K562 (cell line): ENCODE measurements at regions not wholly inside any gene's neighbourhood (a gene's known extent, or its start where the extent isn't known, plus 50 kb on each side); places are given as distances from the start of the nearest gene placed in this dataset.
"Not testable (repeated sequence)": the region's sequence is repeated elsewhere in the genome, so short reads cannot be mapped to it uniquely, and the experiment has no call there.

Experiments
- ATAC-seq: fragments of 200-7000 bp; cut with Tn5 transposase; 3 replicates; pipeline ENCODE4 v1.9.1; 2020; ENCODE audit warnings: moderate library complexity
- BruUV-seq: library from RNA; stranded (reverse); fragments of 400-500 nt; replicated peaks from 2 replicates; lab custom pipeline; 2021; lab: Mats Ljungman, UMichigan
- CTCF ChIA-PET: fragments of 300-600 bp; formaldehyde crosslinking; extraction: SDS; loops from one replicate; lab custom pipeline; 2021; ENCODE audit warnings: low intra/inter-chr PET ratio; lab: Yijun Ruan, JAX
- POLR2A ChIA-PET: fragments of 300-600, 350-650 bp; sonication (Branson Sonifier 250); formaldehyde crosslinking; extraction: SDS; loops from one replicate; lab custom pipeline; 2021; ENCODE audit warnings: antibody characterized with exemption, inconsistent platforms; lab: Yijun Ruan, JAX
- DNase-seq, 4 experiments: peaks; one replicate each; pipeline versions ENCODE4 v3.0.0 to v3.0.0-alpha.2; 2011 to 2018; ENCODE audit warnings: low spot score in 3 of 4, mixed read lengths in 3 of 4; ENCODE audit errors: extremely low read depth in 1 of 4
- FAIRE-seq: peaks from 2 replicates; lab custom pipeline; 2011; peaks lifted over from hg19 to GRCh38; lab: Jason Lieb, UNC
- H2AFZ ChIP-seq: 2 replicates; pipeline ENCODE4 v1.6.0; 2011; ENCODE audit warnings: low read depth, low read length, control low read depth, inconsistent platforms
- H3K27ac ChIP-seq: fragments of 200-600 bp; 3 replicates; pipeline ENCODE4 v1.8.0; 2011; ENCODE audit warnings: low read depth, mild to moderate bottlenecking, control low read depth, inconsistent platforms, low read length, moderate library complexity, mixed read lengths; ENCODE audit errors: extremely low read depth
- H3K27me3 ChIP-seq, 2 experiments: fragments of 300-600 bp in 1 of 2; 2 replicates in 1 of 2; 3 replicates in 1 of 2; pipeline versions ENCODE4 v1.6.0 to v1.8.0; 2011; ENCODE audit warnings: inconsistent platforms in 2 of 2, low read length in 2 of 2, mild to moderate bottlenecking in 1 of 2, mixed read lengths in 1 of 2, moderate library complexity in 1 of 2; ENCODE audit not compliant: control insufficient read depth in 2 of 2, insufficient read depth in 2 of 2
- H3K36me3 ChIP-seq: fragments of 300-600 bp; 3 replicates; pipeline ENCODE4 v1.8.0; 2011; ENCODE audit warnings: mild to moderate bottlenecking, low read length, inconsistent platforms; ENCODE audit not compliant: control insufficient read depth, insufficient read depth
- H3K4me1 ChIP-seq, 2 experiments: fragments of 200-600 bp in 1 of 2; replicated peaks in 1 of 2; 2 replicates in 1 of 2; 3 replicates in 1 of 2; pipeline versions ENCODE4 v1.5.1 to v1.8.0; 2011; ENCODE audit warnings: inconsistent platforms in 2 of 2, low read length in 2 of 2, mild to moderate bottlenecking in 1 of 2, mixed read lengths in 1 of 2, moderate library complexity in 1 of 2; ENCODE audit not compliant: control insufficient read depth in 2 of 2, insufficient read depth in 2 of 2
- H3K4me2 ChIP-seq: 2 replicates; pipeline ENCODE4 v1.6.1; 2011; ENCODE audit warnings: low read length, control low read depth, inconsistent platforms, mixed read lengths; ENCODE audit not compliant: insufficient read depth
- H3K4me3 ChIP-seq: fragments of 200-600 bp; sonication (generic), shearing (Covaris generic); 2 replicates; pipeline ENCODE4 v1.5.1; 2016; ENCODE audit warnings: control low read depth, inconsistent platforms
- H3K79me2 ChIP-seq: fragments of 200-600 bp; 3 replicates; pipeline ENCODE4 v1.8.0; 2011; ENCODE audit warnings: low read length, inconsistent platforms; ENCODE audit not compliant: control insufficient read depth, insufficient read depth
- H3K9ac ChIP-seq, 2 experiments: 2 replicates each; pipeline versions ENCODE4 v1.6.0 to v1.6.1; 2011; ENCODE audit warnings: low read depth in 2 of 2, low read length in 2 of 2, control low read depth in 1 of 2, inconsistent platforms in 1 of 2, mild to moderate bottlenecking in 1 of 2, mixed read lengths in 1 of 2; ENCODE audit not compliant: insufficient read depth in 1 of 2
- H3K9me1 ChIP-seq: one replicate; pipeline ENCODE4 v1.6.0; 2011; ENCODE audit warnings: inconsistent platforms, mild to moderate bottlenecking, low read length, moderate library complexity; ENCODE audit not compliant: control insufficient read depth, insufficient read depth
- H3K9me3 ChIP-seq: replicated peaks from 2 replicates; pipeline ENCODE4 v1.5.1; 2011; ENCODE audit warnings: low read depth, low read length, inconsistent platforms; ENCODE audit not compliant: control insufficient read depth, insufficient read depth
- H4K20me1 ChIP-seq: replicated peaks from 2 replicates; pipeline ENCODE4 v1.6.1; 2011; ENCODE audit warnings: low read length, inconsistent platforms, mixed read lengths; ENCODE audit not compliant: control insufficient read depth, insufficient read depth
- ASH1L ChIP-seq: fragments of 450-650 bp; IDR thresholded peaks from 2 replicates; pipeline ENCODE4 v1.6.1; 2018; ENCODE audit warnings: borderline replicate concordance, mild to moderate bottlenecking, low read depth; ENCODE audit not compliant: partially characterized antibody
- DPF2 ChIP-seq: fragments of 450-650 bp; IDR thresholded peaks from 2 replicates; pipeline ENCODE4 v1.6.1; 2016
- E2F4 ChIP-seq: sonication (generic); formaldehyde crosslinking; IDR thresholded peaks from 2 replicates; pipeline ENCODE4 v1.8.0; 2022; ENCODE audit warnings: mild to moderate bottlenecking, low read depth, missing genetic modification reagents
- EWSR1 ChIP-seq: fragments of 450-650 bp; IDR thresholded peaks from 2 replicates; pipeline ENCODE4 v1.6.1; 2018; ENCODE audit warnings: borderline replicate concordance, mild to moderate bottlenecking, low read depth, moderate library complexity; ENCODE audit not compliant: partially characterized antibody
- NR2C2 ChIP-seq, 2 experiments: fragments of 200-800 bp in 1 of 2; sonication (Bioruptor generic) in 1 of 2; sonication (generic) in 1 of 2; formaldehyde crosslinking in 1 of 2; IDR thresholded peaks; 2 replicates each; pipeline versions ENCODE4 v1.6.1 to v1.8.0; 2016 to 2022; ENCODE audit warnings: mild to moderate bottlenecking in 1 of 2, missing compliant biosample characterization in 1 of 2, missing genetic modification characterization in 1 of 2, missing genetic modification reagents in 1 of 2
- RBM34 ChIP-seq: fragments of 200-400 bp; formaldehyde crosslinking; IDR thresholded peaks from 2 replicates; pipeline ENCODE4 v1.6.1; 2018; ENCODE audit warnings: low read length, borderline replicate concordance; ENCODE audit not compliant: insufficient read depth
- RNF2 ChIP-seq: sonication (generic); IDR thresholded peaks from 2 replicates; pipeline ENCODE4 v1.6.1; 2016
- SMAD3 ChIP-seq: fragments of 450-650 bp; formaldehyde crosslinking; conservative IDR thresholded peaks from 2 replicates; pipeline ENCODE4 v1.4.0; 2020; ENCODE audit warnings: mild to moderate bottlenecking
- TAF9B ChIP-seq: fragments of 450-650 bp; IDR thresholded peaks from 2 replicates; pipeline ENCODE4 v1.6.1; 2018; ENCODE audit warnings: mild to moderate bottlenecking; ENCODE audit not compliant: partially characterized antibody
- ZNF274 ChIP-seq: IDR thresholded peaks from 2 replicates; pipeline ENCODE4 v1.6.1; 2011; ENCODE audit warnings: low read depth, mild to moderate bottlenecking, low read length, moderate library complexity, borderline replicate concordance
- ZNF41 ChIP-seq: fragments of 250-450 bp; sonication (Bioruptor Pico); conservative IDR thresholded peaks from 2 replicates; pipeline ENCODE4 v1.4.0; 2020; ENCODE audit warnings: mild to moderate bottlenecking
- ZNF584 ChIP-seq: fragments of 200-800 bp; sonication (Bioruptor generic); IDR thresholded peaks from 2 replicates; pipeline ENCODE4 v1.6.1; 2016; ENCODE audit warnings: low read depth, mild to moderate bottlenecking, missing genetic modification characterization, missing compliant biosample characterization
- ZNF695 ChIP-seq: fragments of 450-650 bp; formaldehyde crosslinking; IDR thresholded peaks from 2 replicates; pipeline ENCODE4 v1.4.0; 2020; ENCODE audit warnings: mild to moderate bottlenecking, moderate library complexity
- ZNF780A ChIP-seq: fragments of 250-450 bp; sonication (Bioruptor Pico); IDR thresholded peaks from 2 replicates; pipeline ENCODE4 v1.5.0; 2021; ENCODE audit warnings: mild to moderate bottlenecking
- WGBS: fragments of 100-300 bp; shearing (Covaris generic); methylation state at CpG from one replicate; pipeline ENCODE4 v1.1.6; 2016; ENCODE audit warnings: low coverage, mixed read lengths; ENCODE audit not compliant: insufficient coverage; ENCODE audit errors: missing lambda C conversion rate; 5-methylcytosine and 5-hydroxymethylcytosine counted together
- in situ Hi-C: fragments of 300-500 bp; cut with MboI; formaldehyde crosslinking; loops from 4 replicates; pipeline ENCODE4 v1.15.0; 2018; ENCODE audit warnings: inconsistent platforms, mixed read lengths
- intact Hi-C: fragments of 100-400 bp; cut with micrococcal nuclease; formaldehyde crosslinking; loops from 2 replicates; pipeline ENCODE4 v1.14.2; 2022

DNA sequence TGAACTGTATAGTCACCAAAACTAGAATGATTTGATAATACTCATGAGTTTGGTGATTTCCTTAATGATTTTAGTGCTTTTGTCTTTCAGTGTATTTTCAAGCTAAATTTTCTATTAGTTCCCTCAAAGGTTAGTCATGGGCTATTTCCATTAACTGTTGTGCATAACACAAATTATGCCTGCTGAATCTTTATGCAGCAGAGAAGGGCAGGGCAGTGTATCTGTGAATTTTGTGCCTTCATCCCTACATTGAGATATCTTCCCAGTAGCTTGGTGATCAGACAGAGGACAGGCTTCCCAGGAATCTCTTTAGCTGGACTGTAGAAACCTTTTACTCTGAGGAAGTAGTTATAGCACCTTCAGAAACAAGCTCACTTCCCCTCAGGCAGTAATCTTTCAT lies 1036.9 kb downstream of the EFNA5 start:
- CTCF ChIA-PET = no interaction called here
- no TSS peak for BruUV-seq
- H3K36me3 ChIP-seq = no peaks in the 10 kb centered on the region
- H2AFZ ChIP-seq = no peak overlapping the region
- H3K9me3 ChIP-seq = no peaks in the 10 kb centered on the region; the same call in 1 of the 2 replicates
- H3K9ac ChIP-seq = no peak overlapping the region
- ATAC-seq = no peak
- H3K79me2 ChIP-seq = no peaks in the 10 kb centered on the region
- no peaks in the 10 kb centered on the region for H3K9me1 ChIP-seq
- H3K4me3 ChIP-seq = no peak overlapping the region
- no peak for FAIRE-seq
- no peak overlapping the region for H3K4me2 ChIP-seq
- POLR2A ChIA-PET = no interaction called here
- in situ Hi-C loops (no loop called here), intact Hi-C loops (no loop called here)
- no peaks in the 10 kb centered on the region for H3K4me1 ChIP-seq
- TF ChIP-seq ZNF780A (CRISPR knock-in tag) (no peak), ZNF584 (CRISPR knock-in tag) (no peak), RNF2 (no peak), ASH1L (no peak), ZNF274 (no peak), ZNF695 (CRISPR knock-in tag) (no peak), ZNF41 (CRISPR knock-in tag) (no peak), DPF2 (no peak), NR2C2 (CRISPR knock-in tag; IDR thresholded peaks at IDR 0.05) (no peak), NR2C2 (tag; IDR thresholded peaks at IDR 0.05) (no peak), RBM34 (no peak), TAF9B (no peak), E2F4 (no peak), EWSR1 (no peak), SMAD3 (CRISPR knock-in tag) (no peak)
- DNase-seq = no peak
- no peaks in the 10 kb centered on the region for H3K27me3 ChIP-seq
- no peak overlapping the region for H3K27ac ChIP-seq
- H4K20me1 ChIP-seq = no peaks in the 10 kb centered on the region

- H3K9ac ChIP-seq, H3K9me3 ChIP-seq, H3K27ac ChIP-seq, intact Hi-C loops, DNase-seq, H3K4me3 ChIP-seq, H3K9me1 ChIP-seq, H3K27me3 ChIP-seq, H4K20me1 ChIP-seq, H2AFZ ChIP-seq, ATAC-seq, H3K4me2 ChIP-seq, BruUV-seq, CTCF ChIA-PET, H3K36me3 ChIP-seq, H3K4me1 ChIP-seq, FAIRE-seq, POLR2A ChIA-PET, in situ Hi-C loops, H3K79me2 ChIP-seq: not testable (repeated sequence)
- 2% methylated on average over 14 of the region's 17 CpGs for WGBS
Measured at GRCh38 chr5:106628456-106628855, 1042.3 kb downstream of the EFNA5 start.
